ENCODE measurements at regions not wholly inside any gene's neighbourhood (a gene's known extent, or its start where the extent isn't known, plus 50 kb on each side); places are given as distances from the start of the nearest gene placed in this dataset.
"Not testable (repeated sequence)": the region's sequence is repeated elsewhere in the genome, so short reads cannot be mapped to it uniquely, and the experiment has no call there.

- no peak for DNase-seq (ENCODE audit: low spot score)
Observed at GRCh38 chr13:28607187-28607955, 51.6 kb upstream of the POMP start.

- no peak for DNase-seq (ENCODE audit: low spot score)
Observed at GRCh38 chr13:28606466-28606865, 52.5 kb upstream of the POMP start.

- not testable (repeated sequence) for DNase-seq (ENCODE audit: low spot score)
Observed at GRCh38 chr13:28605147-28605546, 53.8 kb upstream of the POMP start.

- no peak for DNase-seq (ENCODE audit: low spot score)
Observed at GRCh38 chr13:28603043-28603664, 55.8 kb upstream of the POMP start.

GRCh38 chr13:28602580-28602979 is 56.4 kb upstream of the POMP start:
- no peak for DNase-seq (ENCODE audit: low spot score)

DNA sequence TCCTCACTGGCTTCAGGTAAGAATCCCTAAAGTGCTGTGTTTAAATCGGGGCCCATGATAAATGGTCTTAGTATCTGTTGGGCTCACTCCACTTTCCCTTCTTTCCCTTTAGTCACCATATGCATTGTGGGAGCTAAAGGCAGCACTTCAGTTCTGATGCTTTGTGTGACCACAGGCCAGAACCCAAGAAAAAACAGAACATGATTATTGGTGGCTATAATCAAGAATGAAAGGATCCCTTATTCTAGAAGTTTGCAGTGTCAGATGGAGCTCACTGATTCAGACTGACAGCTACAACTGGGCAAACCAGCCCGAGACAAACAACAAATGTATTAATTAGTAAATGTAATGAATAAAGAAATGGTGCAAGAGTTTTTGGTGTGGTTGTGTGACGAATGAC is 57.3 kb upstream of the POMP start:
- DNase-seq (ENCODE audit: low spot score), result no peak

- no peak for DNase-seq (ENCODE audit: low spot score)
Observed at GRCh38 chr13:28597641-28598040, 61.3 kb upstream of the POMP start.

- DNase-seq (ENCODE audit: low spot score), result no peak
Observed at GRCh38 chr13:28590461-28590860, 68.5 kb upstream of the POMP start.

DNA sequence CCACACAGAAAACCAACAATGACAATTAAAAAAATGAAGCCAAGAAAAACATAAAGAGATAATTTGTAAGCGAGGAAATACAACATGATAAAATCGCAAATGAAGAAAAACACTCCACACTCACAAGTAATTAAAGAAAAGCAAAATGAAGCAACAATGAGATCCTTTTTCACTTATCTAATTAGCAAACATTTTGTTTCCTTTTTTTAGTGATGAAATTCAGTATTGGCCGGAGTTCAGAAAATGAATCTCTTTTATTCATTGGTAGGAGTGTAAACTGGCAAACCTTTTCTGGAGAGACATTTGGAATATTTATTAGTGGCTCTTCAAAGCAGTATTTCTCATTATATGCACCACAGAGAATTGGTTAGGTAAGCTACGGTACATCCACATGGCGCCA is 70.6 kb upstream of the POMP start:
- DNase-seq (ENCODE audit: low spot score), result no peak

DNA sequence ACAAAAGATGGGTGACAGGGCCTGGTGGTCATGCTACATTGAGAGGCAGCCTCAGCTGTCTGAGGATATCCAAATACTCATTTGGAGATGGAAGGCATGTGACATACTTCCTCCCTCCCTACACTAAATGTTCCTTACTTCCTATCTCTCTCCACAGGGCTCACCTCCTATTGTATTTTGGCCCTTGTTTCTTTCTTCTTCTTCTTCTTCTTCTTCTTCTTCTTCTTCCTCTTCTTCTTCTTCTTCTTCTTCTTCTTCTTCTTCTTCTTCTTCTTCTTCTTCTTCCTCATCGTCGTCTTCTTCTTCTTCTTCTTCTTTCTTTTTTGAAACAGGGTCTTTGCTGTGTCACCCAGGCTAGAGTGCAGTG is 71.8 kb upstream of the POMP start:
- no peak for DNase-seq (ENCODE audit: low spot score)

DNA sequence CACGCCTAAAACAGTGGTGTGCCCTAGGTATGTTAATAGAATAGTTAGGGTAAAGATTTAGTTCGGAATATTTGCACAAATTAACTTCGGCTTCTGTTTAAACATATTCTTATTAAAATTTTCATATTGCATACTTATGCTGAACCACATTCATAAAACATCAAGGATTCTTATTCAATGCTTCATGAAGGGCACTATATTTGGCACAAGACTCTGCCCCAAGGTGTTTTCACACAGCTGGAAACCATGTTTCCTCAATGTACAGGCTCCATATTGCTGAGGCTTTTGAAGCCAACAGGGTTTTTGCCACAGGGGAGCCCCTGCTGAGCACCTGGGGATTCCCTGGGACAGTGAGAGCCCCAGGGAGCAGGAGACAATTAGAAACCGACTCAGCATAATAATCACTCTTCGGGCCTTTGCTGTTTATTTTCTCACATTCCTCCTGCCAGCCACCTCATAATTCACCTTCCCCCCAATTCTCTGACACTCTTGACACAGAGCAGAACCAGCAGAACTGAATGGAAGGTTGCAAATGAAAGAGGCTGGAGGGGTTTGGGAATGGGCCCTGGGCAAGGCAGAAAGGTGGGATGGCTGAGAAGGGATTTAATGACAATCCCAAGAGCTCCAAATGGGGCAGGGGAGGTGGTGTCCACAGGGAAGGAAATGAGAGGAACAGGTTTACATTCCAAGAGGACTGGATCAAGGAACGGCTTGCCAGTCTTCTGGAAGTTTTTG is 72.3 kb upstream of the POMP start:
- no peak for DNase-seq (ENCODE audit: low spot score)

DNA sequence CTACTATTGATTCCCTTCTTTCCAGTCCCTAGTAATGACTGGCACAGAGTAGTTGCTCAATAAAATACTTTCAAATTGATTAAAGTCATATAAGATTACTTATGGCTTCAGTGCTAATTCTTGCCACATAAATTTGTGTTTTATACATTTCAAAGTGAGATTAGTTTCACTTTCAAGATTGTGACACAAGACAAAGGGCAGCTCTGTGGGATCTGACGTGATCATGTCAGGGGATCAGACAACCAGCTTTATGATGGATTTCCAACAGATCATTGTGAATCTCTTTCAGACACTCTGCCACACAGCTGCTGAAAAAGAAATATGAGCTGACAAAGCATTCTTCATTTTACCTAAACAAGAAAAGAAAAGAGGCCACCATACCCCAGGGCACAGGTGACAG is 73.4 kb upstream of the POMP start:
- DNase-seq (ENCODE audit: low spot score), result no peak

GRCh38 chr13:28584873-28585381 is 74.0 kb upstream of the POMP start:
- no peak for DNase-seq (ENCODE audit: low spot score)

- DNase-seq (ENCODE audit: low spot score), result no peak
Observed at GRCh38 chr13:28583651-28584091, 75.3 kb upstream of the POMP start.

DNA sequence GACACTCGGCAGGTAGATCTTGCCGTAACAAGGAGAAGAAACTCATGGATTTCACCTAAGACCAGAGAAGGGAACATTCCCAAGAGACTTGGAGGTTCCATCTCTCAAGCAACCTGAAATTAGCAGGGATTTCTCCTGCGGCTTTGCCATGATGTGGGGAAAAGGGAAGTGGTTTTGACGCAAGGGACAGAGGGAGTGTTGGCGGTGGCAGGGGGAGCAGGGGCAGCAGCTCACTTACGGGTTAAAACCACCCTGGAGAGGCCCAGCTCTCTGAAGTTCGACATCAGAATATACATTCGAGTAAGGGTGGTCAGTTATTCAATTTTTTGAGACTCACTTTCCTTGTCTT is 76.1 kb upstream of the POMP start:
- DNase-seq (ENCODE audit: low spot score), result no peak

DNA sequence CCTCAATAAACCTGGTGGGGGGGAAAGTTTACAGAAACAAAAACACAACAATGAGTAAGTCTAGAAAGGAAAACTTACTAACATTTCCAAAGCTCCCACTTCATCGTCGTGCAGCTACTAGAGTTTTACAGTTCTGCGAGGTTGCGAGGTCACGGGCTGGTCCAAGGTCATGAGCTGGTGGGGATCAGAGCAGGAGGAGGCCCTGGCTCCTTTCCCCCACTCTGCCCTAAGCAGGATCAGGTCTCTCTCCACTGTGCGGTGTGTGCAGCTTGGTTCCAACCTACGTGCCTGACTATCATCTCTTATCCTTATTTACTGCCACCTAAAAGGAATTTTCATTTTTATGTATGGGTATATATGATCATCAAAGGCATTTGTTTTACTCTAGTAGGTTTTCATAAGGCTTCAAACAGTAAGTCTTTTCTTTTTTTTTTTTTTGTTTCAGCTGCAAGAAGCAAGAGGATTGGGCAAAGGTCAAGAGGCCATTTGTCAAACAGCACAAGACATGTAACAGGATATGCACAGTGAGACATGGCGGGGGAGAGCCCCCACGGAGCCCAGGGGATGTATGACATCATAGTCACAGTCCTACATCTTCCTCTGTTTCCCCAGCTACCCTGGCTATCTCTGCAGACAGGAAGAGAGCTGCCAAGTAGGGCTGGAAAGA is 76.6 kb upstream of the POMP start:
- no peak for DNase-seq (ENCODE audit: low spot score)

DNA sequence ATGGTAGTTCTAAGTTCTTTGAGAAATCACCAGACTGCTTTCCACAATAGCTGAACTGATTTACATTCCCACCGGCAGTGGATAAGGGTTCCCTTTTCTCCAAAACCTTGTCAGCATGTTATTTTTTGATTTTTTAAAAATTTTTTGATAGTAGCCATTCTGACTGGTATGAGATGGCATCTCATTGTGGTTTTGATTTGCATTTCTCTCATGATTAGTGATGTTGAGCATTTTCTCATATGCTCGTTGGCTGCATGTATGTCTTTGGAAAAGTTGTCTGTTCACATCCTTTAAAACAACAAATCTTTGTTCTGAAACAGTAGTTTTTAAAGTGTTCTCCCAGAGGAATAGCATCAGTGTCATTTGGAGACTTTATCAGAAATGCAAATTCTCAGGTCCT is 77.5 kb upstream of the POMP start:
- DNase-seq (ENCODE audit: low spot score), result no peak

- DNase-seq (ENCODE audit: low spot score), result no peak
Observed at GRCh38 chr13:28579736-28580135, 79.2 kb upstream of the POMP start.

DNA sequence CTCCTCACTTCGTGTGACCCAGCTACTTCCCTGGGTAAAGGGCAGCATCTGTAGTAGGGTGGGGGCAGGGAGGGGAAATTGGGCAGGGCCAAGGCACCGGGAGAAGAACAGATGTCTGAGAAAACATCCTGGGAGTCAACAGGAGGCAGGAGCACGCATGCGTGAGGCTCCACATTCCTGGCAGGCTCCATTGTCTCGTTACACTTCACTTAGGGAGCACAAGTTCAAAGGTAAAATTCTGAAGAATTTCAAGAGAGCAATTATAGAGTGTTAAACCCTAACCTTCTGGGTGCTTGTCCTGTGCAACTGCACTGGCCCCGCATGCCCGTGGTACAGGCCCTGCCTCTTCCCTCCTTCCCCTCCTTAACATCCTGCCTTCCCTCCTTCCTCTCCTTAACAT is 79.6 kb upstream of the POMP start:
- DNase-seq (ENCODE audit: low spot score), result no peak

- no peak for DNase-seq (ENCODE audit: low spot score)
Observed at GRCh38 chr13:28576067-28576466, 81.1 kb upstream of the FLT1 start.

GRCh38 chr13:28575200-28575599 is 80.3 kb upstream of the FLT1 start:
- DNase-seq (ENCODE audit: low spot score), result no peak

- peak; percentile 87 for DNase-seq (ENCODE audit: low spot score)
Observed at GRCh38 chr13:28574617-28575142, 79.8 kb upstream of the FLT1 start.
